ENCODE measurements at regions not wholly inside any gene's neighbourhood (a gene's known extent, or its start where the extent isn't known, plus 50 kb on each side); places are given as distances from the start of the nearest gene placed in this dataset.

DNA sequence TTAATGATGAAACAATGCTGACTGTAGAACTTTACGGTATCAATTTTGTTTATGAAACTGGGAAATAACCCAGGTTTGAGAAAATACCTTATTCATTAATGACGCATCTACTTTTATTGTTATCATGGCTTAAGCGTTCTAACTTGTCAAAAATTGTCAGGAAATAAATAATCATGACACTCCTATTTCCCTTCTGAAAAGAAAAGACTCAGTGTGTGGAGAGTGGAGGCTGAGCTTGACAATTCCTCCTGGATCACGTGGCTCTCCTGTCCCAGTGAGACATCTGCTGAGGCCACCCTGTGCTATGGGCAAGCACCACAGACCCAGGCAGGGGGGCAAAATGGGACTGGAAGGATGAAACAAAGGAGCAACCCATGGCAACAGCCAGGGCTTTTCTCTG is 466.4 kb downstream of the ZNF608 start:
- no peak for DNase-seq (ENCODE audit: low read depth)
- TF ChIP-seq, protein P1, sequence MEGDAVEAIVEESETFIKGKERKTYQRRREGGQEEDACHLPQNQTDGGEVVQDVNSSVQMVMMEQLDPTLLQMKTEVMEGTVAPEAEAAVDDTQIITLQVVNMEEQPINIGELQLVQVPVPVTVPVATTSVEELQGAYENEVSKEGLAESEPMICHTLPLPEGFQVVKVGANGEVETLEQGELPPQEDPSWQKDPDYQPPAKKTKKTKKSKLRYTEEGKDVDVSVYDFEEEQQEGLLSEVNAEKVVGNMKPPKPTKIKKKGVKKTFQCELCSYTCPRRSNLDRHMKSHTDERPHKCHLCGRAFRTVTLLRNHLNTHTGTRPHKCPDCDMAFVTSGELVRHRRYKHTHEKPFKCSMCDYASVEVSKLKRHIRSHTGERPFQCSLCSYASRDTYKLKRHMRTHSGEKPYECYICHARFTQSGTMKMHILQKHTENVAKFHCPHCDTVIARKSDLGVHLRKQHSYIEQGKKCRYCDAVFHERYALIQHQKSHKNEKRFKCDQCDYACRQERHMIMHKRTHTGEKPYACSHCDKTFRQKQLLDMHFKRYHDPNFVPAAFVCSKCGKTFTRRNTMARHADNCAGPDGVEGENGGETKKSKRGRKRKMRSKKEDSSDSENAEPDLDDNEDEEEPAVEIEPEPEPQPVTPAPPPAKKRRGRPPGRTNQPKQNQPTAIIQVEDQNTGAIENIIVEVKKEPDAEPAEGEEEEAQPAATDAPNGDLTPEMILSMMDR (IDR thresholded peaks at IDR 0.05; ENCODE audit: control insufficient read depth, insufficient read depth, low read depth, low read length, missing control alignments): no peak
- H3K4me3 ChIP-seq (ENCODE audit: control insufficient read depth, low read depth, low read length): no peak overlapping the region

DNA sequence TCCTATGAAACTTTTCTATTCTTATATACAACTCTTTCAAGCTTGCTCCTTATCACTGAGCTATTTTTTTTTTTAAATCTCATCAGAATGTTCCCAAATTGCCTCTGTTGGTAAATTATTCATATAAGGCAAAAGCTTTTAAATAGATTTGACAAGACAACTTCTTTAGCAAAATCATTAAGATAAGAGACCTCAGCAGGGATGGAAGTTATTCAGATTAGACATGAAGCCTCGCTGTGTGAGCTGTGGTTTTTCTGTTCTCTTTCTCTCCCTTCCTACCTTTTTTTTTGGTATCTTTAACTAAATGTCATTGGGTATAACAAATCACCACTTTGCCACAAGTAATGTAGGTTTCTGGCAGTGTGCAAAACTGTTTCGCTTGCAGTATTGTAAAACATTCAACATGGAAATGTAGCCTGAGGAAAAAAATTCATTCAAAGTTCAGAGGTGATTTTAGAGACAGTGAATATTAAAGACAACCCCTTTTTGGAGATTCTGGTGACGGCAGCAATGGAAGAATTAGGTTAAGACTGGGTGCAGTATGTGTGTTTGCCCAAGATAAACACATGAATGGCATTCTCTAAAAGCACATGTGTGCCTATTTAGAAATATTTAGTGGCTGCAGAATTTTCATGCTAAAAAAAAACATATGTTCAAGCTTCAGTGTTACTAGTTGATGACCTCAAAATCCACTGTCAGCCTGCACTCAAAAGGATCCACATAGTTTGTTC is 467.1 kb downstream of the ZNF608 start:
- TF ChIP-seq, protein P1 (IDR thresholded peaks at IDR 0.05; ENCODE audit: control insufficient read depth, insufficient read depth, low read depth, low read length, missing control alignments): no peak
- DNase-seq (ENCODE audit: low read depth): no peak
- H3K4me3 ChIP-seq (ENCODE audit: control insufficient read depth, low read depth, low read length): no peak overlapping the region

DNA sequence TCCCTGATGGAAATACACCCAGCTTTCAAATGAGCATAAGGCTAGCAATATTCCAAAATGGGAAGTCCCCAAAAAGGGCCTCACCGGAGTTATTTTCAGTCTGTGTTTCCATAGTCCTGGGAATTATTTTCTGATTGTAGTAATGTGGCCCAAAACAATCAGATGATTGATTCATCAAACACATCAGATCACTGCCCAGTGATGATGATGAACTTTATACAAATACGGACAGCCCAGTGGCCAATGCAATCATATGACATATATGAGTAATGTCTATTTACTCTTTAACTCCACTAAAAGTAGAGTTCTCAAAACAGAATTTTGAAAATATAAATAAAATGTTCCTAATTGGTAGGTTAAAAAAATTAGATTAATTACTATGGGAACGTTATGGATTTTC is 467.8 kb downstream of the ZNF608 start:
- no peak overlapping the region for H3K4me3 ChIP-seq (ENCODE audit: control insufficient read depth, low read depth, low read length)
- TF ChIP-seq, protein P1 (IDR thresholded peaks at IDR 0.05; ENCODE audit: control insufficient read depth, insufficient read depth, low read depth, low read length, missing control alignments): no peak
- no peak for DNase-seq (ENCODE audit: low read depth)

DNA sequence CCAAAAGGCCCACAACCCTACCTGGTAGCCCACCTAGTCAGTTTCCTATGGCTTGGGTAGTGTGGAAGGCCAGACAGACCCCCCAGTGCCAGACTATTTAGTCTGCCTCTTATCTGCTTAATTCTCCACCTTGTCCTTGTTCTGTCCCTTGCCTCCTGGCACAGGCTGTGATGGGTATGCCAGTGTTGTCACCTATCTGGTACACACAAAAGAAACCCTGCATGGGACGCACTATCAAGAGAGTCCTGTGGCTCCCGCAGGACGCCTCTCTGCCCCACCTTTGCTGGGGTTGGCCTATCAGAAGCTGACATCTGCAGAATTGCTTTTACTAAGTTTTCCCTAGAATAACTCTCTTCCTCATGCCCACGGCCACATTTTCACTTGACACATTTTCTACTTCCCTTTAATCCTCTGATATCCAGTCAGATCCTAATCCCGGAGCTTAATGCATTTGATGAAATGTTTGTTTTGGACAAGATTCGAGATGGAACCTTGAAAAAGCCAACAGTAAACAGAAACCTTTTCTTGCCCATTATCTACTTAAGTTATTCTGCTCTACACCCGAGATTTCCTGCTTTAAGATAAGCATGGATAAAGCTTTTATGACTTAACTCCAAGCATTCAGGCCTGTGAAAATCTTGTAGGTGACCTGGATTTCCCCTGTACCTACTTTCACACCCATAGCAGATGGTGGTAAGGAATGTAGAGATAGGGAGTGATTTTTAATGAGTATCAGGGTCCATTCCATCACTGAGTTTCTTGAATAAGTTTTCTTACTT is 468.5 kb downstream of the ZNF608 start:
- DNase-seq (ENCODE audit: low read depth): no peak
- no peak overlapping the region for H3K4me3 ChIP-seq (ENCODE audit: control insufficient read depth, low read depth, low read length)
- TF ChIP-seq, protein P1 (IDR thresholded peaks at IDR 0.05; ENCODE audit: control insufficient read depth, insufficient read depth, low read depth, low read length, missing control alignments): no peak

DNA sequence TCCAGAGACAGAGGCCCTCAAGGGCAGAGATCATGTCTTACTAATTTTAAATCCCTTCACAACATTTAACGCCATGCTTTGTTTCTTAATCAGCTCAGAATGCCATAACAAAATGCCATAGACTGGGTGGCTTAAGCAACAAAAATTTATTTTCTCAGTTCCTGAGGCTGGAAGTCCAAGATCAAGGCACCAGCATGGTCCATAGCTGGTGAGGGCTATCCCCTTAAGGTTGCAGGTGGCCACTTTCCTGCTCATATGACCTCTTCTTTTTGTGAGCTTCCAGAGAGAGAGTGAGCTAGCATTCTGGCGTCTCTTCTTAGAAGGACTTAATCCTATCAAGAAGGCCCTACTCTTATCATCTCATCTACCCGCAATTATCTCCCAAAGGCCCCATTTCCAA is 470.3 kb downstream of the ZNF608 start:
- no peak overlapping the region for H3K4me3 ChIP-seq (ENCODE audit: control insufficient read depth, low read depth, low read length)
- TF ChIP-seq, protein P1 (IDR thresholded peaks at IDR 0.05; ENCODE audit: control insufficient read depth, insufficient read depth, low read depth, low read length, missing control alignments): no peak
- no peak for DNase-seq (ENCODE audit: low read depth)

DNA sequence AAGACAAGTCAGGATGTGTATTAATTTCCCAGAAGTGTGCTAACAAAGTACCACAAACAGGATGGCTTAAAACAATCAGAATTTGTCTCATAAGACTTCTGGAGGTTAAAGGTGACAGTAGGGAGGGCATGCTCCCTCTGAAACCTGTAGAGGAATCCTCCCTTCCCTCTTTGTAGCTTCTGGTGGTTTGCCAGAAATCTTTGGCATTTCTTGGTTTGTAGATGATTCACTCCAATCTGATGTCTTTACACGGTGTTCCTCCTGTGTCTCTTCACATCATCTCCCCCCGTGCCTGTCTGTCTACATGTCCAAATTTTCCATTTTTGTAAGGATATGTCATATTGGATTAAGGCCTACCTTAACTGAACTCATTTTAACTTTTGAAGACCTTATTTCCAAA is 471.5 kb downstream of the ZNF608 start:
- DNase-seq (ENCODE audit: low read depth): no peak
- H3K4me3 ChIP-seq (ENCODE audit: control insufficient read depth, low read depth, low read length): no peak overlapping the region
- TF ChIP-seq, protein P1 (IDR thresholded peaks at IDR 0.05; ENCODE audit: control insufficient read depth, insufficient read depth, low read depth, low read length, missing control alignments): no peak
